ENCODE measurements at regions not wholly inside any gene's neighbourhood (a gene's known extent, or its start where the extent isn't known, plus 50 kb on each side); places are given as distances from the start of the nearest gene placed in this dataset.

DNA sequence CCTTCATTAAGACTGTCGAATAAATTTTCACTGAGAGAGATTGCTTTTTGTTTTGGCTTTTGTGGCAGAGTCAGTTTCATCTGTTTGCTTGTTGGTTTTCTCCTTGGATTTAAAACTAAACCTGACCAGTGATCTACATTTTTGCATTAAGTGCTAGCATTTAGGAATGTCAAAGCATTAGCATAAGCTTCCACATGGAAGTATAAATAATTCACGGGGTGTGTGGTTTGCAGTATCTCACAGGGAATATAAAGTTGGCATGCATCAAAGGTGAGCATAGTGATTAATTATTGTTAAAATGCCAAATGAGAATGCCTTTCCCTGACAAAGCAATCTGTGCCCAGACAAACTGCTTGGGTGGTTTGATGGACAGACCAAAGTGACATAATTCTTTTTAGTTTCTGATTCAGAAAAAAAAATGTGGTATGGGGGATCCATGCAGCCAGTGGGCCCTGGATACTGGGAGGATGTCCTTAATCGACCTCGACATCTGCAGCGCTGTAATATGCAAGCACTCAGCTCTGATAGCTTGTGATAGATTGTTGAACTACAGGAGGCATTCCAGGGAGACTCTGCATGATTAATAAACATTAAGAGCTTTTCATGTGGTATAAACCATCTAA, 339.3 kb upstream of the POM121L12 start:
- H3K27ac ChIP-seq = no peak overlapping the region
- no peak for DNase-seq (ENCODE audit: low read depth, low spot score)

DNA sequence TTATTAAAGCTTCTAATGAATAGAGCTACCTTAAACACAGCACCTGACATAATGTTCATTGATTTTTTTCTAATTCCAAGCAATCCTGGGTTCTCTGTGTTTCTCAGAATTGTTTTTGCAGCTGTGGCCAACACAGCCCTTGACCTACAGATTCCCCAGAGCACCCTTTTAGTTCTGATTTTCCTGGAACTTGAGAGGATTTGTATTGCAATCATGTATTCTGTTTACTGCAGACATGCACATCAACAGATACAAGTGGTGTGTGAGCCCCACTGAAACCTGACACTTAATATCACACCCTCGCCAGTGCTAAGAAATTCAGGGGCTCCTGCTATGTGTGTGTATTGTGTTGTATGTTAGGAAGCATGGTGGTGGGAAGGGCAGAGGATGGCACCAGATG, 344.2 kb upstream of the POM121L12 start:
- Histone ChIP-seq H3K36me3 (ENCODE audit: insufficient read depth, low read length) (no peaks in the 10 kb centered on the region), H3K4me3 (no peak overlapping the region), H3K27ac (no peak overlapping the region), H3K9ac (ENCODE audit: insufficient read length) (no peak overlapping the region), H3K9me3 (ENCODE audit: low read depth, low read length) (no peaks in the 10 kb centered on the region)
- no peak for DNase-seq (ENCODE audit: low read depth, low spot score)
- TF ChIP-seq FOXP2 (optimal IDR thresholded peaks at IDR 0.05; ENCODE audit: control extremely low read depth, extremely low read length, insufficient read depth) (no peak), EZH2 (IDR thresholded peaks at IDR 0.05) (no peak), POLR2AphosphoS5 (IDR thresholded peaks at IDR 0.05; ENCODE audit: borderline replicate concordance, low read depth, low read length) (no peak)

More for the DNA sequence above, 339.3 kb upstream of the POM121L12 start:
- no peak overlapping the region for H3K9ac ChIP-seq (ENCODE audit: insufficient read length)
- H3K4me3 ChIP-seq = no peak overlapping the region
- no peaks in the 10 kb centered on the region for H3K9me3 ChIP-seq (ENCODE audit: low read depth, low read length)
- H3K36me3 ChIP-seq (ENCODE audit: insufficient read depth, low read length) = no peaks in the 10 kb centered on the region
- TF ChIP-seq POLR2AphosphoS5 (IDR thresholded peaks at IDR 0.05; ENCODE audit: borderline replicate concordance, low read depth, low read length) = no peak
- TF ChIP-seq EZH2 (IDR thresholded peaks at IDR 0.05) = no peak

DNA sequence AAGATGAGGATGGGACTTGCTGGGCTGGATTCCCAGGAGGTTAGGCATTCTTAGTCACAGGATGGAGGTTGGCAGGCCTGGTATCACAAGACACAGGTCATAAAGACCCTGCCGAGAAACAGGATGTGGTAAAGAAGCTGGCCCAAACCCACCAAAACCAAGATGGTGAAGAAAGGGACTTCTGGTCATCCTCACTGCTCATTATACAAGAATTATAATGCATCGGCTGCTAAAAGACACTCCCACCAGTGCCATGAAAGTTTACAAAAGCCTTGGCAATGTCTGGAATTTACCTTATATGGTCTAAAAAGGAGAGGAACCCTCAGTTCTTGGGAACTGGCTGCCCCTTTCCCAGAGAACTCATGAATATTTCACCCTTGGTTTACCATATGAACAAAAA, 345.5 kb upstream of the POM121L12 start:
- no peak overlapping the region for H3K27ac ChIP-seq
- H3K4me3 ChIP-seq = no peak overlapping the region
- H3K9ac ChIP-seq (ENCODE audit: insufficient read length) = no peak overlapping the region
- DNase-seq (ENCODE audit: low read depth, low spot score) = no peak
- H3K36me3 ChIP-seq (ENCODE audit: insufficient read depth, low read length) = no peaks in the 10 kb centered on the region
- TF ChIP-seq POLR2AphosphoS5 (IDR thresholded peaks at IDR 0.05; ENCODE audit: borderline replicate concordance, low read depth, low read length) = no peak
- TF ChIP-seq EZH2 (IDR thresholded peaks at IDR 0.05) = no peak
- no peak for TF ChIP-seq FOXP2 (optimal IDR thresholded peaks at IDR 0.05; ENCODE audit: control extremely low read depth, extremely low read length, insufficient read depth)
- H3K9me3 ChIP-seq (ENCODE audit: low read depth, low read length) = no peaks in the 10 kb centered on the region

DNA sequence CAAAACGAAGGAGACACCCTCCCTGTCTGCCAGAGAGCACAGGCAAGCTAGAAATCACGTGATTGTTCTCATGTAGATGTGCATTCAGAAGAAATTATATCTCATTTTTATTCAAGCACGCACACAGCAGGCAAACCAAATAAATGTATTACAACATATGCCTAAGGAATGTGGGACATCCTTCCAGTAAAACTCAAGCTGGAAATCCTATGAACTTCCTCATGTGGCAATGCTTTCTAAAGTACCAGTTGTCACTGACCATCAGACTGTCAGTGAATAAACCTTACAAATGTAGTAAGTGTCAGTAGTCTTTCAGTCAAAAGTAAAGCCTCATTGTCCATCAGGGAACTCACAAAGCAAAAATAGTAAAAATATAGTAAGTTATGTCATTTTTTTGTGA, 350.1 kb upstream of the POM121L12 start:
- no peak overlapping the region for H3K4me3 ChIP-seq
- TF ChIP-seq POLR2AphosphoS5 (IDR thresholded peaks at IDR 0.05; ENCODE audit: borderline replicate concordance, low read depth, low read length) (no peak), EZH2 (IDR thresholded peaks at IDR 0.05) (no peak), FOXP2 (optimal IDR thresholded peaks at IDR 0.05; ENCODE audit: control extremely low read depth, extremely low read length, insufficient read depth) (no peak)
- no peak overlapping the region for H3K27ac ChIP-seq
- no peaks in the 10 kb centered on the region for H3K36me3 ChIP-seq (ENCODE audit: insufficient read depth, low read length)
- no peak for DNase-seq (ENCODE audit: low read depth, low spot score)
- no peak overlapping the region for H3K9ac ChIP-seq (ENCODE audit: insufficient read length)
- no peaks in the 10 kb centered on the region for H3K9me3 ChIP-seq (ENCODE audit: low read depth, low read length)

DNA sequence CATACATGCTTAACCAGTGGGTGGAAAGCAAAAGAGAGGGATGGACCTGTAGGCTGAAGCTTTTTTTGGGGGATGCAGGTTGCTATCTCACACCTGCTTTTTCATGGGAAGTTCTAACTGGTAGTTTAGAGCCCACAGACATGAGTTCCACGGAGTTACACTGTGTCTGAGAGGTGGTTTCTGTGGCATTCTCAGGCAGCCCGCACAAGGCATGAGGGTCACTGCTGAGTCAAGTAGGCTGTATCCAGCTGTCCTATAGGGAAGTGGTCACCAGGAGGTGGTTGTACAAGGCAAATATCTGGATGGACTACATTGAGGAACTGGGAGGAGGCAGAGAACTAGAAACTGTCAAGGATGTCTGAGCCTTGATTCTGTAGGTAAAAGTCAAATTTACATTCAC, 351.0 kb upstream of the POM121L12 start:
- no peak overlapping the region for H3K27ac ChIP-seq
- TF ChIP-seq EZH2 (IDR thresholded peaks at IDR 0.05) (no peak), FOXP2 (optimal IDR thresholded peaks at IDR 0.05; ENCODE audit: control extremely low read depth, extremely low read length, insufficient read depth) (no peak), POLR2AphosphoS5 (IDR thresholded peaks at IDR 0.05; ENCODE audit: borderline replicate concordance, low read depth, low read length) (no peak)
- no peak overlapping the region for H3K4me3 ChIP-seq
- no peaks in the 10 kb centered on the region for H3K36me3 ChIP-seq (ENCODE audit: insufficient read depth, low read length)
- no peak for DNase-seq (ENCODE audit: low read depth, low spot score)
- no peak overlapping the region for H3K9ac ChIP-seq (ENCODE audit: insufficient read length)
- no peaks in the 10 kb centered on the region for H3K9me3 ChIP-seq (ENCODE audit: low read depth, low read length)

DNA sequence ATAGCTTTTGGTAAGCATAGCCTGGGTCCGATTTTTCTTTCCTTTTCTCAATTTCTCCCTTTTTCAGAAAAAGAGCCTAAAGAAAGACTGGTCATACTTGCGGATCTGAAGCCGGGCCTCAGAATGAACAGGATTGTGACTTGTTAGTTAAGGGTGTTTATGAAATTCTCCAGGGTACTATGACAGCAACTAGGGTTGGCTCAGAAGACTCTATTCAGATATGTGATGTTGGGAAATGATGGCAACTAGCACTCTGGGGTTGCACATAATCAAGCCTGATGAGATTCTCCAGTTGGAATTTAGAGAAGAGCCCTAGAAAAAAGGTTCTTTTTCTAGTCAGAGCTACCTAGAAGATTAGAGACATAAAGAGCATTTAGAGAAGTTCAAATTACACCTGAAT, 352.4 kb upstream of the POM121L12 start:
- TF ChIP-seq EZH2 (IDR thresholded peaks at IDR 0.05) = no peak
- no peak for TF ChIP-seq POLR2AphosphoS5 (IDR thresholded peaks at IDR 0.05; ENCODE audit: borderline replicate concordance, low read depth, low read length)
- TF ChIP-seq FOXP2 (optimal IDR thresholded peaks at IDR 0.05; ENCODE audit: control extremely low read depth, extremely low read length, insufficient read depth) = no peak
- no peak for DNase-seq (ENCODE audit: low read depth, low spot score)
- H3K9me3 ChIP-seq (ENCODE audit: low read depth, low read length) = no peaks in the 10 kb centered on the region
- H3K9ac ChIP-seq (ENCODE audit: insufficient read length) = no peak overlapping the region
- no peaks in the 10 kb centered on the region for H3K36me3 ChIP-seq (ENCODE audit: insufficient read depth, low read length)
- no peak overlapping the region for H3K4me3 ChIP-seq
- H3K27ac ChIP-seq = no peak overlapping the region

DNA sequence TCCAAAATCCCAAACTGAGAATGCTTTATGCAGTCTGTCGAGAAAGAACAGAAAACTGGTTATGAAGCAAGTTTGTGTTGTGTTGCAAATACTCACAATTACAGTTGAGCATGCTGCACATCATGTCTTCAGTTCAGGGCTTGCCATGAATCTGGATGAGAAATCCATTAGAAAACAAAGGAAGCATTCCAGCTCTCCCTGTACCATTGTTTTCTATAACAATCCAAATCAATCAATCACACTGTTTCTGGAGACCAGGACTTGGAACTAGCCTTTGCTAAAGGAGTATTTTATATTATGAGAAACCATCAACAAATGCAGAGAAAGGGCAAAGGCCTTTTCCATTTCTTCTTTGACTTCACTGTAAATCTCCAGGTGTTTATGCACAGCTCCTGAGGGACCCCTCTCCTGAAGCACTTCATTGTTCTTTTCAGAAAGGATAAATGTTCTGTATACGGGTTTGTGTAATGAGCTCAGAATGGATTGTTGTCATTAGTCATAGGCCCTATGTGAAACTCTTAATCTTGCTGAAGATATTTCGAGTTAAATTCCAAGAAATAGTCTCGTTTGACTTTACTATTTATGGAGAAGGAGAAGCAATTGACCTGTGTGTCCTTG, 364.7 kb upstream of the POM121L12 start:
- no peaks in the 10 kb centered on the region for H3K9me3 ChIP-seq (ENCODE audit: low read depth, low read length)
- H3K36me3 ChIP-seq (ENCODE audit: insufficient read depth, low read length) = no peaks in the 10 kb centered on the region
- H3K9ac ChIP-seq (ENCODE audit: insufficient read length) = no peak overlapping the region
- no peak for DNase-seq (ENCODE audit: low read depth, low spot score)
- H3K4me3 ChIP-seq = no peak overlapping the region
- TF ChIP-seq FOXP2 (optimal IDR thresholded peaks at IDR 0.05; ENCODE audit: control extremely low read depth, extremely low read length, insufficient read depth) (no peak), POLR2AphosphoS5 (IDR thresholded peaks at IDR 0.05; ENCODE audit: borderline replicate concordance, low read depth, low read length) (no peak), EZH2 (IDR thresholded peaks at IDR 0.05) (no peak)
- no peak overlapping the region for H3K27ac ChIP-seq

DNA sequence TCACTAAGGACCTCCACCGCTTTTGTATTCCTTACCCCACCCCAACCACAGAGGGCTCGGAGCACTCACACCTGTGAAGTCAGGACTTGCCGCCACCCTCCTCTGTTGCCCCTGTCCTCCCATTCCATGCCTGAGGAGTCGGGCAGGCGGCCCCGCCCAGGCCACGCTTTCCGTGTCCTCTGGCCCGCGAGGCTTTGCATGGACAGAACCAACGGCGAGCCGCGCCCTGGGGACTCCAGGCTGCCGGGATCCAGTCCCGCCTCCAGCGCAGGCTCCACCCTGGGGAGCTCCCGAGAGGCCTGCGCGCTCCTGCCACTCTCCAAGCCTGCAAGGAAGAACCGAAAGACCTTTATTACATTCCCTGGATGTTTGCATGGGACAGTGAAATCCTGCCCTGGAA, 366.4 kb upstream of the POM121L12 start:
- no peak overlapping the region for H3K9ac ChIP-seq (ENCODE audit: insufficient read length)
- no peaks in the 10 kb centered on the region for H3K9me3 ChIP-seq (ENCODE audit: low read depth, low read length)
- H3K36me3 ChIP-seq (ENCODE audit: insufficient read depth, low read length) = no peaks in the 10 kb centered on the region
- no peak overlapping the region for H3K27ac ChIP-seq
- no peak for TF ChIP-seq POLR2AphosphoS5 (IDR thresholded peaks at IDR 0.05; ENCODE audit: borderline replicate concordance, low read depth, low read length)
- TF ChIP-seq EZH2 (IDR thresholded peaks at IDR 0.05) = no peak
- no peak for TF ChIP-seq FOXP2 (optimal IDR thresholded peaks at IDR 0.05; ENCODE audit: control extremely low read depth, extremely low read length, insufficient read depth)
- H3K4me3 ChIP-seq = no peak overlapping the region
- DNase-seq (ENCODE audit: low read depth, low spot score) = no peak

DNA sequence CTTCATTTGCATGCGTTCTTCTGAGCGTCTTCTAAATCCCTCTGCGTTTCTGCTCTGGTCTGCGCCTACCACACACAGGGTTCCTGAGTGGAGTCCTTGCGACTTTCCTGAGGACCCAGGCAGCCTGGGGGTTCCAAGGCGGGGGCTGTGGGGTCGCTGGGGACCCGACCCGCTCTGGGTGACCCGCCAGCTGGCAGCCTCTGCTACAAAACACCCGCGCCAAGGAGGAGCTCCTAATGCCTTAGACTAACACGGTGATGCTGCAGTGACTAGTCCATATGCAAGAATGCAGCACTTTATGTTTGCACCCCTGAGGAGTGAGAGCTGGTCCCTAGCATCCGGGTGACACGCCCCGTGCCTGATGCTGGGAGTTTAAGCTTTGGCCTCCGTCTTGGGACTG, 367.0 kb upstream of the POM121L12 start:
- TF ChIP-seq FOXP2 (optimal IDR thresholded peaks at IDR 0.05; ENCODE audit: control extremely low read depth, extremely low read length, insufficient read depth) (no peak), POLR2AphosphoS5 (IDR thresholded peaks at IDR 0.05; ENCODE audit: borderline replicate concordance, low read depth, low read length) (no peak), EZH2 (IDR thresholded peaks at IDR 0.05) (no peak)
- Histone ChIP-seq H3K9ac (ENCODE audit: insufficient read length) (no peak overlapping the region), H3K9me3 (ENCODE audit: low read depth, low read length) (no peaks in the 10 kb centered on the region), H3K36me3 (ENCODE audit: insufficient read depth, low read length) (no peaks in the 10 kb centered on the region), H3K4me3 (no peak overlapping the region), H3K27ac (no peak overlapping the region)
- DNase-seq (ENCODE audit: low read depth, low spot score) = no peak
